K562 (cell line): ENCODE measurements at regions not wholly inside any gene's neighbourhood (a gene's known extent, or its start where the extent isn't known, plus 50 kb on each side); places are given as distances from the start of the nearest gene placed in this dataset.

ENCODE experiments used
- ARID3B ChIP-seq: fragments of 250-450 bp; sonication (Bioruptor Pico); IDR thresholded peaks from 2 replicates; pipeline ENCODE4 v1.4.0; 2020; ENCODE audit warnings: borderline replicate concordance
- ATF3 ChIP-seq, 2 experiments: fragments of 450-650 bp in 1 of 2; sonication (generic) in 1 of 2; formaldehyde crosslinking in 1 of 2; IDR thresholded peaks in 1 of 2; conservative IDR thresholded peaks in 1 of 2; 2 replicates each; pipeline versions ENCODE4 v1.6.1 to v1.8.1; 2016 to 2023; ENCODE audit warnings: mild to moderate bottlenecking in 2 of 2, moderate library complexity in 2 of 2, inconsistent platforms in 1 of 2, missing genetic modification reagents in 1 of 2
- CBX5 ChIP-seq: IDR thresholded peaks from 2 replicates; pipeline ENCODE4 v1.6.1; 2014; ENCODE audit warnings: low read depth, borderline replicate concordance
- DIDO1 ChIP-seq: fragments of 450-650 bp; IDR thresholded peaks from 2 replicates; pipeline ENCODE4 v1.6.1; 2016; ENCODE audit warnings: low read depth, missing biosample characterization, missing genetic modification characterization
- E2F4 ChIP-seq: sonication (generic); formaldehyde crosslinking; IDR thresholded peaks from 2 replicates; pipeline ENCODE4 v1.8.0; 2022; ENCODE audit warnings: mild to moderate bottlenecking, low read depth, missing genetic modification reagents
- ESRRB ChIP-seq: fragments of 250-450 bp; sonication (Bioruptor Pico); IDR thresholded peaks from 2 replicates; pipeline ENCODE4 v1.5.0; 2020; ENCODE audit warnings: mild to moderate bottlenecking, moderate library complexity, borderline replicate concordance
- FUS ChIP-seq: fragments of 200-400 bp; formaldehyde crosslinking; optimal IDR thresholded peaks from 2 replicates; pipeline ENCODE3; 2017; ENCODE audit warnings: low read depth, low read length
- KLF10 ChIP-seq: fragments of 250-450 bp; sonication (Bioruptor Pico); IDR thresholded peaks from 2 replicates; pipeline ENCODE4 v1.6.1; 2021; ENCODE audit warnings: matching md5 sums
- MEIS2 ChIP-seq: fragments of 450-650 bp; IDR thresholded peaks from 2 replicates; pipeline ENCODE4 v1.6.1; 2014; ENCODE audit warnings: mild to moderate bottlenecking; ENCODE audit not compliant: partially characterized antibody
- MTA2 ChIP-seq: fragments of 450-650 bp; IDR thresholded peaks from 2 replicates; pipeline ENCODE4 v1.6.1; 2016; ENCODE audit warnings: low read depth
- MXD1 ChIP-seq: fragments of 250-450 bp; sonication (Bioruptor Pico); IDR thresholded peaks from 2 replicates; pipeline ENCODE4 v1.8.0; 2021; ENCODE audit warnings: borderline replicate concordance, mild to moderate bottlenecking, moderate library complexity; ENCODE audit not compliant: poor library complexity, severe bottlenecking
- NR4A1 ChIP-seq, 2 experiments: fragments of 250-450 bp in 1 of 2; fragments of 450-650 bp in 1 of 2; sonication (Bioruptor Pico) in 1 of 2; IDR thresholded peaks; 2 replicates each; pipeline versions ENCODE4 v1.4.0 to v1.6.1; 2016 to 2020; ENCODE audit warnings: mild to moderate bottlenecking in 2 of 2, missing compliant biosample characterization in 1 of 2, missing genetic modification characterization in 1 of 2, moderate library complexity in 1 of 2
- RB1 ChIP-seq: fragments of 450-650 bp; IDR thresholded peaks from 2 replicates; pipeline ENCODE4 v1.6.1; 2017; ENCODE audit warnings: low read depth, mild to moderate bottlenecking
- THRAP3 ChIP-seq: fragments of 450-650 bp; IDR thresholded peaks from 2 replicates; pipeline ENCODE4 v1.6.1; 2016; ENCODE audit warnings: mild to moderate bottlenecking, inconsistent platforms, borderline replicate concordance
- ZEB2 ChIP-seq: fragments of 450-650 bp; IDR thresholded peaks from 2 replicates; pipeline ENCODE4 v1.6.1; 2016
- ZNF184 ChIP-seq: sonication (generic); formaldehyde crosslinking; IDR thresholded peaks from 2 replicates; pipeline ENCODE4 v1.5.0; 2020; ENCODE audit warnings: missing genetic modification reagents
- ZNF431 ChIP-seq: sonication (generic); formaldehyde crosslinking; IDR thresholded peaks from 2 replicates; pipeline ENCODE4 v1.8.0; 2022; ENCODE audit warnings: mild to moderate bottlenecking, missing genetic modification reagents
- TF ChIP-seq, protein P1 (sequence below): sonication (generic); formaldehyde crosslinking; IDR thresholded peaks from 2 replicates; pipeline ENCODE4 v1.8.0; 2022; ENCODE audit warnings: missing genetic modification reagents, mild to moderate bottlenecking, borderline replicate concordance
- TF ChIP-seq, protein P2 (sequence below): sonication (generic); formaldehyde crosslinking; IDR thresholded peaks from 2 replicates; pipeline ENCODE4 v1.9.0; 2022; ENCODE audit warnings: mild to moderate bottlenecking, missing genetic modification reagents
- TF ChIP-seq, protein P3 (sequence below): fragments of 250-450 bp; sonication (Bioruptor Pico); IDR thresholded peaks from 2 replicates; pipeline ENCODE4 v1.8.0; 2022; ENCODE audit warnings: moderate library complexity, mild to moderate bottlenecking, inconsistent platforms

GRCh38 chr7:65269150-65269856 is 104.4 kb upstream of the ZNF92 start (continued):
- TF ChIP-seq MEIS2 (peak; percentile 55), E2F4 (CRISPR knock-in tag) (peak; percentile 79; the same call in 1 of the 2 replicates), DIDO1 (tag) (no peak), ESRRB (CRISPR knock-in tag) (no peak), RB1 (no peak; the same call in 1 of the 2 replicates), NR4A1 (CRISPR knock-in tag; IDR thresholded peaks at IDR 0.05) (no peak), NR4A1 (tag; IDR thresholded peaks at IDR 0.05) (peak; percentile 69), FUS (no peak), ARID3B (CRISPR knock-in tag) (no peak), ZNF184 (CRISPR knock-in tag) (no peak), CBX5 (no peak), ZEB2 (0 out of 2 replicates have a peak, but pooled peaks have one; percentile 16), ZNF431 (CRISPR knock-in tag) (no peak), ATF3 (IDR thresholded peaks at IDR 0.05) (no peak), ATF3 (CRISPR knock-in tag; conservative IDR thresholded peaks at IDR 0.05) (no peak), MXD1 (CRISPR knock-in tag) (no peak), THRAP3 (no peak), KLF10 (CRISPR knock-in tag) (no peak), MTA2 (no peak)
- TF ChIP-seq, protein P1, sequence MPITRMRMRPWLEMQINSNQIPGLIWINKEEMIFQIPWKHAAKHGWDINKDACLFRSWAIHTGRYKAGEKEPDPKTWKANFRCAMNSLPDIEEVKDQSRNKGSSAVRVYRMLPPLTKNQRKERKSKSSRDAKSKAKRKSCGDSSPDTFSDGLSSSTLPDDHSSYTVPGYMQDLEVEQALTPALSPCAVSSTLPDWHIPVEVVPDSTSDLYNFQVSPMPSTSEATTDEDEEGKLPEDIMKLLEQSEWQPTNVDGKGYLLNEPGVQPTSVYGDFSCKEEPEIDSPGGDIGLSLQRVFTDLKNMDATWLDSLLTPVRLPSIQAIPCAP (CRISPR knock-in tag): no peak
- TF ChIP-seq, protein P2, sequence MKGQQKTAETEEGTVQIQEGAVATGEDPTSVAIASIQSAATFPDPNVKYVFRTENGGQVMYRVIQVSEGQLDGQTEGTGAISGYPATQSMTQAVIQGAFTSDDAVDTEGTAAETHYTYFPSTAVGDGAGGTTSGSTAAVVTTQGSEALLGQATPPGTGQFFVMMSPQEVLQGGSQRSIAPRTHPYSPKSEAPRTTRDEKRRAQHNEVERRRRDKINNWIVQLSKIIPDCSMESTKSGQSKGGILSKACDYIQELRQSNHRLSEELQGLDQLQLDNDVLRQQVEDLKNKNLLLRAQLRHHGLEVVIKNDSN (CRISPR knock-in tag): no peak
- TF ChIP-seq, protein P3, sequence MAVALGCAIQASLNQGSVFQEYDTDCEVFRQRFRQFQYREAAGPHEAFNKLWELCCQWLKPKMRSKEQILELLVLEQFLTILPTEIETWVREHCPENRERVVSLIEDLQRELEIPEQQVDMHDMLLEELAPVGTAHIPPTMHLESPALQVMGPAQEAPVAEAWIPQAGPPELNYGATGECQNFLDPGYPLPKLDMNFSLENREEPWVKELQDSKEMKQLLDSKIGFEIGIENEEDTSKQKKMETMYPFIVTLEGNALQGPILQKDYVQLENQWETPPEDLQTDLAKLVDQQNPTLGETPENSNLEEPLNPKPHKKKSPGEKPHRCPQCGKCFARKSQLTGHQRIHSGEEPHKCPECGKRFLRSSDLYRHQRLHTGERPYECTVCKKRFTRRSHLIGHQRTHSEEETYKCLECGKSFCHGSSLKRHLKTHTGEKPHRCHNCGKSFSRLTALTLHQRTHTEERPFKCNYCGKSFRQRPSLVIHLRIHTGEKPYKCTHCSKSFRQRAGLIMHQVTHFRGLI (CRISPR knock-in tag): no peak
